OCI-LY1 (cell line): ENCODE measurements at regions not wholly inside any gene's neighbourhood (a gene's known extent, or its start where the extent isn't known, plus 50 kb on each side); places are given as distances from the start of the nearest gene placed in this dataset.

Source experiments
- EZH2 ChIP-seq: fragments of 200-600 bp; sonication (generic), shearing (Covaris generic); IDR thresholded peaks from 2 replicates; pipeline ENCODE4 v1.8.0; 2017; ENCODE audit warnings: borderline replicate concordance, mixed run types, mild to moderate bottlenecking, antibody characterized with exemption, low read length, moderate library complexity, mixed read lengths
- TF ChIP-seq, protein P1 (sequence below): fragments of 200-600 bp; sonication (generic), shearing (Covaris generic); IDR thresholded peaks from 2 replicates; pipeline ENCODE4 v1.5.1; 2017; ENCODE audit warnings: mild to moderate bottlenecking, antibody characterized with exemption, low read length, moderate library complexity, mixed read lengths

DNA sequence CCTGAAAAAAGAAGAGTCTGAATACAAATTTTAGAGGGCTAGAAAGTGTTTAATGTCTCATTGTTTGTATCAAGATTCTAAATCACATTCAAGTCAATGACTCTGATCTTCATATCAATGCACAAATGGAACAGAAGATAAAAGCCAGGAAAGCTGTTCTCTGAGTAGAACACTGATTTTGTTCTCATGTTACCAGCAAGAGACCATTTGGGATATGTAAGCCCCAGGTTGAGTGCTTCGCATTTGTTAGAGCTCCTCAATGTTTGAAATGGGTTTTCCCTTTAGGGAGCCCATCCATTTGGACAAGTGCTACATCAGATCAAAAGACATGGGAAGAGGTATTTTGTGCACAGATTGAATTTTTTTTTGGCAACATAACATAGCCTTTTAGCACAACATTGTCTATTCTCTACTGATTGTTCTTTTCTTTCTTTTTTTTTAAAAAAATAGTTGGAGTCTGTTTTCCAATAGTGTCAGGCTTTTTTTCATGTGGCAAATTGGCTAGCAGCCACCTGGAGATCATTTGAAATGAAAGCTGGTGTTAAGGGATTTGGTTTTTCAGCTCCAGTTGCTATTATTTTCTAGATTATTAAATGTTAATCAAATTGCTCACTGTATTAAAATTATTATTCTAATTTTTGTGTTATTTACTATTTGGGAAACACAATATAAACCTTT lies 74.5 kb upstream of the ZPLD1 start:
- TF ChIP-seq, protein P1, sequence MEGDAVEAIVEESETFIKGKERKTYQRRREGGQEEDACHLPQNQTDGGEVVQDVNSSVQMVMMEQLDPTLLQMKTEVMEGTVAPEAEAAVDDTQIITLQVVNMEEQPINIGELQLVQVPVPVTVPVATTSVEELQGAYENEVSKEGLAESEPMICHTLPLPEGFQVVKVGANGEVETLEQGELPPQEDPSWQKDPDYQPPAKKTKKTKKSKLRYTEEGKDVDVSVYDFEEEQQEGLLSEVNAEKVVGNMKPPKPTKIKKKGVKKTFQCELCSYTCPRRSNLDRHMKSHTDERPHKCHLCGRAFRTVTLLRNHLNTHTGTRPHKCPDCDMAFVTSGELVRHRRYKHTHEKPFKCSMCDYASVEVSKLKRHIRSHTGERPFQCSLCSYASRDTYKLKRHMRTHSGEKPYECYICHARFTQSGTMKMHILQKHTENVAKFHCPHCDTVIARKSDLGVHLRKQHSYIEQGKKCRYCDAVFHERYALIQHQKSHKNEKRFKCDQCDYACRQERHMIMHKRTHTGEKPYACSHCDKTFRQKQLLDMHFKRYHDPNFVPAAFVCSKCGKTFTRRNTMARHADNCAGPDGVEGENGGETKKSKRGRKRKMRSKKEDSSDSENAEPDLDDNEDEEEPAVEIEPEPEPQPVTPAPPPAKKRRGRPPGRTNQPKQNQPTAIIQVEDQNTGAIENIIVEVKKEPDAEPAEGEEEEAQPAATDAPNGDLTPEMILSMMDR = no peak
- TF ChIP-seq EZH2 = no peak
